ENCODE measurements at regions not wholly inside any gene's neighbourhood (a gene's known extent, or its start where the extent isn't known, plus 50 kb on each side); places are given as distances from the start of the nearest gene placed in this dataset.

- TF ChIP-seq ZNF311 (tag by site-specific recombination; IDR thresholded peaks at IDR 0.05; ENCODE audit: borderline replicate concordance) (no peak), ZNF280D (tag by site-specific recombination; IDR thresholded peaks at IDR 0.05) (no peak), CTCF (tag by site-specific recombination; IDR thresholded peaks at IDR 0.05) (no peak)
These were observed 916.2 kb downstream of the METTL15 start for GRCh38 chr11:29024386-29024785.
